Liver (tissue), 3 donors: ENCODE measurements at regions not wholly inside any gene's neighbourhood (a gene's known extent, or its start where the extent isn't known, plus 50 kb on each side); places are given as distances from the start of the nearest gene placed in this dataset.

Experiments used
- FOXA1 ChIP-seq: IDR thresholded peaks from 2 replicates; pipeline ENCODE4 v1.6.1; 2016; ENCODE audit warnings: antibody characterized with exemption
- HNF4G ChIP-seq: IDR thresholded peaks from 2 replicates; pipeline ENCODE4 v1.6.1; 2016; ENCODE audit warnings: antibody characterized with exemption
- JUND ChIP-seq, 2 donors: IDR thresholded peaks; 2 replicates each; pipeline ENCODE4 v1.6.1; 2016; ENCODE audit warnings: antibody characterized with exemption in 2 of 2
- RXRA ChIP-seq, 2 donors: IDR thresholded peaks; 2 replicates each; pipeline ENCODE4 v1.6.1; 2017 to 2018; ENCODE audit warnings: antibody characterized with exemption in 2 of 2, mild to moderate bottlenecking in 1 of 2
- SP1 ChIP-seq: IDR thresholded peaks from 2 replicates; pipeline ENCODE4 v1.6.1; 2018; ENCODE audit warnings: antibody characterized with exemption, mild to moderate bottlenecking
- TAF1 ChIP-seq: conservative IDR thresholded peaks from 2 replicates; pipeline ENCODE4 v1.6.1; 2016; ENCODE audit warnings: antibody characterized with exemption, mild to moderate bottlenecking
- TF ChIP-seq, protein P1 (sequence below): fragments of 150-350 bp; IDR thresholded peaks from 2 replicates; pipeline ENCODE4 v1.5.1; 2017; ENCODE audit warnings: improper control_type of control experiment, low read depth, low read length; ENCODE audit not compliant: missing input control
- TF ChIP-seq, protein P2 (sequence below): IDR thresholded peaks from 2 replicates; pipeline ENCODE4 v1.6.1; 2016; ENCODE audit warnings: antibody characterized with exemption, mild to moderate bottlenecking
- TF ChIP-seq, protein P3 (sequence below): IDR thresholded peaks from 2 replicates; pipeline ENCODE4 v1.6.1; 2016; ENCODE audit warnings: antibody characterized with exemption
- donor health status: healthy.
- donor health status: healthy.

GRCh38 chr5:3886524-3887451, 291.2 kb downstream of the IRX1 start:
- TF ChIP-seq, protein P1, sequence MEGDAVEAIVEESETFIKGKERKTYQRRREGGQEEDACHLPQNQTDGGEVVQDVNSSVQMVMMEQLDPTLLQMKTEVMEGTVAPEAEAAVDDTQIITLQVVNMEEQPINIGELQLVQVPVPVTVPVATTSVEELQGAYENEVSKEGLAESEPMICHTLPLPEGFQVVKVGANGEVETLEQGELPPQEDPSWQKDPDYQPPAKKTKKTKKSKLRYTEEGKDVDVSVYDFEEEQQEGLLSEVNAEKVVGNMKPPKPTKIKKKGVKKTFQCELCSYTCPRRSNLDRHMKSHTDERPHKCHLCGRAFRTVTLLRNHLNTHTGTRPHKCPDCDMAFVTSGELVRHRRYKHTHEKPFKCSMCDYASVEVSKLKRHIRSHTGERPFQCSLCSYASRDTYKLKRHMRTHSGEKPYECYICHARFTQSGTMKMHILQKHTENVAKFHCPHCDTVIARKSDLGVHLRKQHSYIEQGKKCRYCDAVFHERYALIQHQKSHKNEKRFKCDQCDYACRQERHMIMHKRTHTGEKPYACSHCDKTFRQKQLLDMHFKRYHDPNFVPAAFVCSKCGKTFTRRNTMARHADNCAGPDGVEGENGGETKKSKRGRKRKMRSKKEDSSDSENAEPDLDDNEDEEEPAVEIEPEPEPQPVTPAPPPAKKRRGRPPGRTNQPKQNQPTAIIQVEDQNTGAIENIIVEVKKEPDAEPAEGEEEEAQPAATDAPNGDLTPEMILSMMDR = no peak
- TF ChIP-seq JUND (IDR thresholded peaks at IDR 0.05) (no peak), HNF4G (no peak), SP1 (no peak), FOXA1 (no peak), RXRA (IDR thresholded peaks at IDR 0.05) (no peak), TAF1 (no peak)
- TF ChIP-seq, protein P2, sequence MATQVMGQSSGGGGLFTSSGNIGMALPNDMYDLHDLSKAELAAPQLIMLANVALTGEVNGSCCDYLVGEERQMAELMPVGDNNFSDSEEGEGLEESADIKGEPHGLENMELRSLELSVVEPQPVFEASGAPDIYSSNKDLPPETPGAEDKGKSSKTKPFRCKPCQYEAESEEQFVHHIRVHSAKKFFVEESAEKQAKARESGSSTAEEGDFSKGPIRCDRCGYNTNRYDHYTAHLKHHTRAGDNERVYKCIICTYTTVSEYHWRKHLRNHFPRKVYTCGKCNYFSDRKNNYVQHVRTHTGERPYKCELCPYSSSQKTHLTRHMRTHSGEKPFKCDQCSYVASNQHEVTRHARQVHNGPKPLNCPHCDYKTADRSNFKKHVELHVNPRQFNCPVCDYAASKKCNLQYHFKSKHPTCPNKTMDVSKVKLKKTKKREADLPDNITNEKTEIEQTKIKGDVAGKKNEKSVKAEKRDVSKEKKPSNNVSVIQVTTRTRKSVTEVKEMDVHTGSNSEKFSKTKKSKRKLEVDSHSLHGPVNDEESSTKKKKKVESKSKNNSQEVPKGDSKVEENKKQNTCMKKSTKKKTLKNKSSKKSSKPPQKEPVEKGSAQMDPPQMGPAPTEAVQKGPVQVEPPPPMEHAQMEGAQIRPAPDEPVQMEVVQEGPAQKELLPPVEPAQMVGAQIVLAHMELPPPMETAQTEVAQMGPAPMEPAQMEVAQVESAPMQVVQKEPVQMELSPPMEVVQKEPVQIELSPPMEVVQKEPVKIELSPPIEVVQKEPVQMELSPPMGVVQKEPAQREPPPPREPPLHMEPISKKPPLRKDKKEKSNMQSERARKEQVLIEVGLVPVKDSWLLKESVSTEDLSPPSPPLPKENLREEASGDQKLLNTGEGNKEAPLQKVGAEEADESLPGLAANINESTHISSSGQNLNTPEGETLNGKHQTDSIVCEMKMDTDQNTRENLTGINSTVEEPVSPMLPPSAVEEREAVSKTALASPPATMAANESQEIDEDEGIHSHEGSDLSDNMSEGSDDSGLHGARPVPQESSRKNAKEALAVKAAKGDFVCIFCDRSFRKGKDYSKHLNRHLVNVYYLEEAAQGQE = no peak
- TF ChIP-seq, protein P3, sequence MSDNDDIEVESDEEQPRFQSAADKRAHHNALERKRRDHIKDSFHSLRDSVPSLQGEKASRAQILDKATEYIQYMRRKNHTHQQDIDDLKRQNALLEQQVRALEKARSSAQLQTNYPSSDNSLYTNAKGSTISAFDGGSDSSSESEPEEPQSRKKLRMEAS = no peak
